Activated CD4-positive, alpha-beta T cell treated with anti-CD3 and anti-CD28 coated beads for 48 hours (primary cell): ENCODE measurements at regions not wholly inside any gene's neighbourhood (a gene's known extent, or its start where the extent isn't known, plus 50 kb on each side); places are given as distances from the start of the nearest gene placed in this dataset.
"Not testable (repeated sequence)": the region's sequence is repeated elsewhere in the genome, so short reads cannot be mapped to it uniquely, and the experiment has no call there.

ENCODE experiments used
- DNase-seq: peaks from one replicate; pipeline ENCODE4 v3.0.0-alpha.2; 2020

GRCh38 chr16:86874141-86874540 is 295.8 kb downstream of the FOXL1 start:
- peak; percentile 60 for DNase-seq

DNA sequence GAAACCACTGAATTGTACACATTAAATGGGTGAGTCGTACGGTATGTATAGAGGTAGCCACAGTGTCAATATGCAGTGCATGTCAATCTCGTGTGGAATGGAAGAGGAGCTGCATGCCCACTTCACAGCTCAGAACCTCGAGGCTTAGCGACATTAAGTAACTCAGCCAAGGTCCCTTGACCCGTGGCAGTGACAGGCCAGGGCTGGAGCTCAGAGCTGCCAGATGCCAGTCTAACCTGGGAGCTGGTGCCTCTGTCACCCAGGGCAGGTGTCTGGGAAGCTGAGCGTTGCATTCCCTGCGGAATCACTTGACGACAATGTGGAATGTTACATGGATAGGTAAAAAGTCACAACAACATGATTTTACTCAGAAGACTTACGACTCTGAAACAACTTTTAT is 298.1 kb downstream of the FOXL1 start:
- DNase-seq, result no peak

GRCh38 chr16:86877108-86877507 is 298.8 kb downstream of the FOXL1 start:
- no peak for DNase-seq

DNA sequence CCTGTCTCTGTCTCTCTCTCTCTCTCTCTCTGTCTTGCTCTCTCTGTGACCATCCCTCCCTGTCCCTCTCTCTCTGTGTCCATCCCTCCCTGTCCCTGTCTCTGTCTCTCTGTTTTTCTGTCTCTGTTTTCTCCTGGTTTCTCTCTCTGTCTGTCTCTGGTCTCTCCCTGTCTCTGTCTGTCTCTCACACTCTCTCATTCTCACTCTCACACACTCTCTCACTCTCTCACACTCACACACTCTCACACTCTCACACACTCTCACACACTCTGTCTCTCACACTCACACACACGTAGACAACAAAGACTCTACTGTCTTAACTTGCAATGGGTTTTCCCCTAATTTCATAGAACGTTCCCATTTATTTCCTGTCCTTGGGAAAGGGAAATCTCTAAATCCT is 299.5 kb downstream of the FOXL1 start:
- DNase-seq, result no peak

GRCh38 chr16:86878236-86879080 is 300.1 kb downstream of the FOXL1 start:
- DNase-seq, result no peak

- no peak for DNase-seq
These were observed 300.9 kb downstream of the FOXL1 start for GRCh38 chr16:86879268-86879667.

GRCh38 chr16:86880316-86881117 is 302.2 kb downstream of the FOXL1 start:
- DNase-seq, result no peak

DNA sequence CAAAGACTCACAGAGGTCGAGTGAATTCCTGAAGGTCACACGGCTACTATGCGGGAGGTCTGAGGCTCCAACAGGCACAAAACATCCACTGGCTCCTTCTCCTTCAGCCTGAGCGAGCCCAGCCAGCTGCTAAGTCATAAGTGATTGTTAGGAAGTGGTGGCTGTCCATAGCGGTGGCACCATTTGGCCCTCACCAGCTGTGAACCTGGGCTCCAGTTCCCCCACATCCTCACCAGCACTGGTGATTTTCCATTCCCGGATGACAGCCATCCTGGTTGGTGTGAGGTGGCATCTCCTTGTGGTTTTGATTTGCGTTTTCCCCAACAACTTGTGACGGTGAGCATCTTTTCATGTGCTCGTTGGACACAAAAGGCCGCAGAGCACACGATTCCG is 302.8 kb downstream of the FOXL1 start:
- no peak for DNase-seq

GRCh38 chr16:86881861-86882273 is 303.5 kb downstream of the FOXL1 start:
- DNase-seq, result no peak

DNA sequence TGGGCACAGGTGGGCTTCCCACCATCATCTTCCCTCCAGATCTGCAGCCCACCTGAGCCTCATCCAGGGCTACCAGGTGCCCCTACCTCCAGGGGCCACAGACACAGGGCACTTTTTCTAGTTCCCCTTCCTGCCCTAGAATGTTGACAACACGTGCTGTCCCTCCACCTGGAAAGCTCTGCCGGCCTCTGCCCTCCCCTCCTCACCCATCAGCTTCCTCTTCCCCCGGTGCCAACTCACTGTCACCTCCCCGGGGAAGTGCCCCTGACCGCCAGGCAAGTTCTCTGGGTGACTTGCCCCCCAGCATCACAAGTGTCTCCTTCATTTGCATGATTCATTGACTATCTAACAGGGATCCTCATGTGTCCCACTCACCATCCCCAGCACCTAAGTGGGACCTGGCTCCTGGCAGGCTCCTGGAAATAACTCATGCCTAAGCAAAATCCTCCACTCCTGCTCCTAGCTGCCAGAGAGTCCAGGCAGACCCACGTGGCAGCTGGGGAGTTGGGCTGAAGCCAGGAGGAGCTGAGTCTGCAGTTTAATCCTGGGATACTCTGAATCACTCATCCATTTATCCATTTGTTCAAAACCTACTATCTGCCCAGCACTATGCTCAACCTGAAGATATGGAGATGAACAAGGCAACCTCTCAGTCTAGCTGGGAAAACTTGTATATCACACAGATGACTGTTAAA is 304.4 kb downstream of the FOXL1 start:
- no peak for DNase-seq

DNA sequence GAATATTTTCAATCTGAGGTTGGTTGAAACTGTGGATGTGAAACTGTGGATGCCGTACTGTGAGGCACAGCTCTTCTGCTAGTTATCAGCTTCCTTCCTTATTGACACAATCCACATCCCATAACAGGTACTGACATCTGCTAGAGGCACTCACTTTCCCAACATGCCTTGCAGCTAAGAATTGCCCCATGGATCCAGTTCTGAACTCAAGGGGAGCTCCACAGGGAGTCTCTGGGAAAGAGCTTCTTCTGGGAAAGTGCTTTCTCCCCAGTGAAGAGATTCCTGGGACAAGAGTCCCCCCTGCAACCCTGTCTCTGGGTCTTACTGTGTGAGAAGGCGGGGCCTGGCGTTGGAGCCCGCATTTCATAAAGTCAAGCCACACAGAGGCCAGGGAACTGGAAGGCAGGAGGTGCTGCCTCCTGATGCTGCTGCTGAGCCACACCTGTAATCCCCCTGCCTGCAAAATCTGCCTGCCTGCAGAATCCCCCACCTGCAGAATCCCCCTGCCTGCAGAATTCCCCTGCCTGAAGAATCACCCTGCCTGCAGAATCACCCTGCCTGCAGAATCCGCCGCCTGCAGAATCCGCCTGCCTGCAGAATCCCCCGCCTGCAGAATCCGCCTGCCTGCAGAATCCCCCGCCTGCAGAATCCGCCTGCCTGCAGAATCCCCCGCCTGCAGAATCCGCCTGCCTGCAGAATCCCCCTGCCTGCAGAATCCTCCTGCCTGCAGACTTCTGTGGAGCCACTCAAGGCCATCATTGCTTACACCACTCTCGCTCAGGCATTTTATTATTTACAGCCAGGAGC is 305.4 kb downstream of the FOXL1 start:
- DNase-seq, result no peak

GRCh38 chr16:86884390-86884650 is 306.0 kb downstream of the FOXL1 start:
- DNase-seq, result no peak

DNA sequence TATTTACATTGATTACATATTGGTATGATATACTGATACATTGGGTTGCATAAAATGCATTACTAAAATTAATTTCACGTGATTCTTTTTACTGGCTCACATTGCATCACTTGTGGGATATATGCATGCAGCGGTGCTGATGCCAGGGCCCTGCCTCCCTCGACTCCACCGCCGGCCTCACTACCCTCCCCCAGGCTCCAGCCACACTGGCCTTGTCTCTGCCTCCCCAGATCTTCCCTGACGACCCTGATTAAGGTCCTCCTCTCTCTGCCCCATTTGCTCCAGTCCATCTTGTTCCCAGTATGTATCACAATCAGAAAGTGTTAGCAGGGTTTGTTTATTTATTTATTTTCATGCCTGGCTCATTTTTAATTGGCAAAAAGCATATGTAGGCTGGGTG is 306.8 kb downstream of the FOXL1 start:
- no peak for DNase-seq

- DNase-seq, result no peak
These were observed 308.3 kb downstream of the FOXL1 start for GRCh38 chr16:86886651-86887050.

DNA sequence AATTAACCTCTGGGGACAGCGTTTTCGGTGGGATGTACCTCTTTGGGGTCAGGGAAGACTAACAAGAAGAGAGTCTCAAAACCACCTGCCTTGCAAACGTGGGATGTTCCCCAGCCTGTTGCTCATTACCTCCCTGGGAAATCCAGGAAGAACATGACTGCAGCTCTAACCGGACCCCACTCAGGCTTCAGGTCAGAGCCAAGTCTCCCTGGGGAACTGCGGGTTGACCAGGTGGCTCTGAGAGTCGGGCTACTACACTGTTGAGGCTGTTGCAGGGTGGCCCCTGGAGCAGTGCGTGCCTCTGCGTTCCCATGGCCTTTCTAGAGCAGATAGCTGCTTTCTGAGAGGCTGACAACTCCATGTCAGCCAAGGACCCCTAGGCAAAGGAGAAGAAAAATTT is 309.1 kb downstream of the FOXL1 start:
- DNase-seq, result no peak

DNA sequence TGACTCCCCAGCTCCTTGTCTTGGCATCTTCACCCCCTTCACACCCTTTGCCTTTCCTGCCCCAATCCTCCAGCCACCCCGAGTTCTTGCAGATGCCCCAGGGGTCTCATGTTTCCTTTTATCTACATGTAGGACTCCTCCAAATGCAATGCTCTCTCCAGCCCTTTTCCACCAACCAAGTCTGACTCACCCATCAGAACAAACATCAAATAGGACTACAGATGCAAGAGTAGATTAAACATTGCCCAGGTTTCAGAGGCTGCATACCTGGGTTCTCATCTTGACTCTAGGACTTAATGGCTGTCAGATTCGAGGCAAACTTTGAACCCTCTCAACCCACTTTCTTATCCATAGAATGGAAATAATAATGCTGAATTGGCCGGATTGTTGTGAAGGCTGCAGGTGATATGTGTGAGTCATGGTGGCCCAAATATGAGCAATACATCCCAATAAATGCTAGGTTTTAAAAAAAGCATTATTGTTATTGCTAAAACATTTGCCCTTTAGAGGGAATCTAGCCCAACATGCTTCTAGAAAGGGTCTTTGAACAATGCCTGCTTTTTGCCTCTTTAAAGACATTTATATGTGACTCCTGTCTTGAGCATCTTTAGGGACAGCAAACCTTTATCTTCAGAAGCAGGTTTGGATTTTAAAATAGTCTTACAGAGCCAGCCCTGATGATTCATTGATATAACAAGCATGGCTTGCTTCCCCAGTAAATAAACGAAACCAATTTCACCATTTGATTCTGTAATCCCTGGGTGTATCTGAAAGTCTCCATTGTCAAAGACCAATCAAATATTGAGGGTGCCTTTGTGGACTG is 310.1 kb downstream of the FOXL1 start:
- no peak for DNase-seq

- not testable (repeated sequence) for DNase-seq
These were observed 310.7 kb downstream of the FOXL1 start for GRCh38 chr16:86889054-86889366.

GRCh38 chr16:86889974-86890373 is 311.6 kb downstream of the FOXL1 start:
- no peak for DNase-seq

DNA sequence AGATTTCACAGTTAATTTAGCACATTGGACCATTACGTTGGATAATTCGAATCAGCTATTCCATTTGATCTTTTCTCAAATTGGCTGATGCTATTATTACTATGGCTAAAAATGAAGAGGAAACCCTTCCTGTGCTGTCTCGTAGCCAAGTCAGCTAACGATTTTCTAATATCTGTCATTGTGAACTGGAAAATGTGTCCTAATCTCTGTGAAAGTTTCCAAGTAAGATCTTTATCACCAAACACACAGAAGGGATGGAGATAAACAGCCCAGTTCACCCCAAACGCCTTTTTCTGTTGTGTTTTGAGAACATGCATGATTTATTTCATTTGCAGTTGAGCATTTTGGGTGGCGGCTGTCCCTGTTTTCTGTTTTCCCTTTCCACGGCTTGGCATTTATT is 312.8 kb downstream of the FOXL1 start:
- DNase-seq, result no peak

DNA sequence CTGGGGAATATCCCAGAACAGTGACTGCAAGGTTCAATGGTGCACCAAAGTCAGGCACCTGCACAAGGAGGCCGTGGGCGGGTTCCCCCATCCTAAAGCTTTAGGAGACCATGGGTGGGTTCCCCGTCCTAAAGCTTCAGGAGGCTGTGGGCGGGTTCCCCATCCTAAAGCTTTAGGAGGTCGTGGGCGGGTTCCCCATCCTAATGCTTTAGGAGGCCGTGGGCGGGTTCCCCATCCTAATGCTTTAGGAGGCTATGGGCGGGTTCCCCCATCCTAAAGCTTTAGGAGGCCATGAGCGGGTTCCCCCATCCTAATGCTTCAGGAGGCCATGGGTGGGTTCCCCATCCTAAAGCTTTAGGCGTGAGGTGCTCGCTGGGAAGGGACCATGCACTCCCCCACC is 313.3 kb downstream of the FOXL1 start:
- no peak for DNase-seq

DNA sequence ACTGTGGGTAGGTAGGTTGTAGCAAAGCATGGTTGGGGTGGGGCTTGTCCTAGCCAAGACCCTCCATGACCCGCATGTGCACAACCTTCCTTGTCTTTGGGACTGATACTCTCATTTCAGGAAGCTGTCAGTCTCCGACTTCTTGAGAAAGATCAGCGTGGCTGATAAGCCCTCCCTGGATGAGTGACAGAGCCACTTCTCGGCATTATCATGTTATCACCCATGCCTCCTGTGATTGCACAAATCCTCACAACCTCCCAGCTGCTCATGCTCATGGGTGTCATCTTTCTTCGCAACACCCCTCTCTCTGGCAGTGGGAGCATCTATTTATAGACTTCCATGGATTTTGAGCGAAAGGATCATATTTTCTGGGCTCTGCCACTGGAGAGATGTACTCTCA is 314.2 kb downstream of the FOXL1 start:
- DNase-seq, result peak; percentile 3

DNA sequence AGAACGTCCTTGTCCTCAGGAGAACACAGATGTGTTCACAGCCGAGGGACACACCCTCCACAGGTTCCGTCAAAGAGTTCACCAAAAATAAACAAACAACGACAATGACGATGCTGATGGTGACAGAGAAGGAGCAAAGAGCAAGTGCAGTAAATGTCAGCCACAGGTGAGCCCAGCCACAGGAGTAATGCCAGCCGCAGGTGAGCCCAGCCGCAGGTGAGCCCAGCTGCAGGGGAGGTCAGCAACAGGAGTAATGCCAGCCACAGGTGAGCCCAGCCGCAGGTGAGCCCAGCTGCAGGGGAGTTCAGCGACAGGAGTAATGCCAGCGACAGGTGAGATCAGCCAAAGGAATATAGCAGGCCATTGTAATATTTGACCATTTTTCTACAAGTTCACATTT is 315.2 kb downstream of the FOXL1 start:
- no peak for DNase-seq
